K562 (cell line): ENCODE measurements at regions not wholly inside any gene's neighbourhood (a gene's known extent, or its start where the extent isn't known, plus 50 kb on each side); places are given as distances from the start of the nearest gene placed in this dataset.
"Not testable (repeated sequence)": the region's sequence is repeated elsewhere in the genome, so short reads cannot be mapped to it uniquely, and the experiment has no call there.

Source experiments
- ATAC-seq: fragments of 200-7000 bp; cut with Tn5 transposase; 3 replicates; pipeline ENCODE4 v1.9.1; 2020; ENCODE audit warnings: moderate library complexity
- BruUV-seq: library from RNA; stranded (reverse); fragments of 400-500 nt; replicated peaks from 2 replicates; lab custom pipeline; 2021; lab: Mats Ljungman, UMichigan
- CTCF ChIA-PET: fragments of 300-600 bp; formaldehyde crosslinking; extraction: SDS; loops from one replicate; lab custom pipeline; 2021; ENCODE audit warnings: low intra/inter-chr PET ratio; lab: Yijun Ruan, JAX
- POLR2A ChIA-PET: fragments of 300-600, 350-650 bp; sonication (Branson Sonifier 250); formaldehyde crosslinking; extraction: SDS; loops from one replicate; lab custom pipeline; 2021; ENCODE audit warnings: antibody characterized with exemption, inconsistent platforms; lab: Yijun Ruan, JAX
- DNase-seq, 4 experiments: peaks; one replicate each; pipeline versions ENCODE4 v3.0.0 to v3.0.0-alpha.2; 2011 to 2018; ENCODE audit warnings: low spot score in 3 of 4, mixed read lengths in 3 of 4; ENCODE audit errors: extremely low read depth in 1 of 4
- FAIRE-seq: peaks from 2 replicates; lab custom pipeline; 2011; peaks lifted over from hg19 to GRCh38; lab: Jason Lieb, UNC
- H2AFZ ChIP-seq: 2 replicates; pipeline ENCODE4 v1.6.0; 2011; ENCODE audit warnings: low read depth, low read length, control low read depth, inconsistent platforms
- H3K27ac ChIP-seq: fragments of 200-600 bp; 3 replicates; pipeline ENCODE4 v1.8.0; 2011; ENCODE audit warnings: low read depth, mild to moderate bottlenecking, control low read depth, inconsistent platforms, low read length, moderate library complexity, mixed read lengths; ENCODE audit errors: extremely low read depth
- H3K27me3 ChIP-seq, 2 experiments: fragments of 300-600 bp in 1 of 2; 2 replicates in 1 of 2; 3 replicates in 1 of 2; pipeline versions ENCODE4 v1.6.0 to v1.8.0; 2011; ENCODE audit warnings: inconsistent platforms in 2 of 2, low read length in 2 of 2, mild to moderate bottlenecking in 1 of 2, mixed read lengths in 1 of 2, moderate library complexity in 1 of 2; ENCODE audit not compliant: control insufficient read depth in 2 of 2, insufficient read depth in 2 of 2
- H3K36me3 ChIP-seq: fragments of 300-600 bp; 3 replicates; pipeline ENCODE4 v1.8.0; 2011; ENCODE audit warnings: mild to moderate bottlenecking, low read length, inconsistent platforms; ENCODE audit not compliant: control insufficient read depth, insufficient read depth
- H3K4me1 ChIP-seq, 2 experiments: fragments of 200-600 bp in 1 of 2; replicated peaks in 1 of 2; 2 replicates in 1 of 2; 3 replicates in 1 of 2; pipeline versions ENCODE4 v1.5.1 to v1.8.0; 2011; ENCODE audit warnings: inconsistent platforms in 2 of 2, low read length in 2 of 2, mild to moderate bottlenecking in 1 of 2, mixed read lengths in 1 of 2, moderate library complexity in 1 of 2; ENCODE audit not compliant: control insufficient read depth in 2 of 2, insufficient read depth in 2 of 2
- H3K4me2 ChIP-seq: 2 replicates; pipeline ENCODE4 v1.6.1; 2011; ENCODE audit warnings: low read length, control low read depth, inconsistent platforms, mixed read lengths; ENCODE audit not compliant: insufficient read depth
- H3K4me3 ChIP-seq: fragments of 200-600 bp; sonication (generic), shearing (Covaris generic); 2 replicates; pipeline ENCODE4 v1.5.1; 2016; ENCODE audit warnings: control low read depth, inconsistent platforms
- H3K79me2 ChIP-seq: fragments of 200-600 bp; 3 replicates; pipeline ENCODE4 v1.8.0; 2011; ENCODE audit warnings: low read length, inconsistent platforms; ENCODE audit not compliant: control insufficient read depth, insufficient read depth
- H3K9ac ChIP-seq, 2 experiments: 2 replicates each; pipeline versions ENCODE4 v1.6.0 to v1.6.1; 2011; ENCODE audit warnings: low read depth in 2 of 2, low read length in 2 of 2, control low read depth in 1 of 2, inconsistent platforms in 1 of 2, mild to moderate bottlenecking in 1 of 2, mixed read lengths in 1 of 2; ENCODE audit not compliant: insufficient read depth in 1 of 2
- H3K9me1 ChIP-seq: one replicate; pipeline ENCODE4 v1.6.0; 2011; ENCODE audit warnings: inconsistent platforms, mild to moderate bottlenecking, low read length, moderate library complexity; ENCODE audit not compliant: control insufficient read depth, insufficient read depth
- H3K9me3 ChIP-seq: replicated peaks from 2 replicates; pipeline ENCODE4 v1.5.1; 2011; ENCODE audit warnings: low read depth, low read length, inconsistent platforms; ENCODE audit not compliant: control insufficient read depth, insufficient read depth
- H4K20me1 ChIP-seq: replicated peaks from 2 replicates; pipeline ENCODE4 v1.6.1; 2011; ENCODE audit warnings: low read length, inconsistent platforms, mixed read lengths; ENCODE audit not compliant: control insufficient read depth, insufficient read depth
- BCOR ChIP-seq: fragments of 450-650 bp; IDR thresholded peaks from 2 replicates; pipeline ENCODE4 v1.6.1; 2016
- CHD2 ChIP-seq: IDR thresholded peaks from 2 replicates; pipeline ENCODE4 v1.6.1; 2011; ENCODE audit warnings: low read depth, low read length
- GABPB1 ChIP-seq: sonication (generic); formaldehyde crosslinking; IDR thresholded peaks from 2 replicates; pipeline ENCODE4 v1.8.0; 2022; ENCODE audit warnings: mild to moderate bottlenecking, missing genetic modification reagents
- MAZ ChIP-seq, 2 experiments: fragments of 450-650 bp in 1 of 2; sonication (generic) in 1 of 2; formaldehyde crosslinking; IDR thresholded peaks in 1 of 2; conservative IDR thresholded peaks in 1 of 2; 2 replicates each; pipeline versions ENCODE4 v1.4.0 to v1.5.0; 2020; ENCODE audit warnings: mild to moderate bottlenecking in 1 of 2, missing genetic modification reagents in 1 of 2
- PTTG1 ChIP-seq: fragments of 450-650 bp; IDR thresholded peaks from 2 replicates; pipeline ENCODE4 v1.6.1; 2016; ENCODE audit warnings: low read depth, mild to moderate bottlenecking, missing genetic modification characterization, missing compliant biosample characterization
- TBP ChIP-seq: optimal IDR thresholded peaks from 2 replicates; pipeline ENCODE3; 2011; ENCODE audit warnings: low read depth, low read length, improper control_type of control experiment
- TCF7 ChIP-seq: sonication (generic); IDR thresholded peaks from 2 replicates; pipeline ENCODE4 v1.6.1; 2016; ENCODE audit warnings: antibody characterized with exemption, borderline replicate concordance
- ZNF224 ChIP-seq: sonication (generic); formaldehyde crosslinking; IDR thresholded peaks from 2 replicates; pipeline ENCODE4 v1.8.0; 2022; ENCODE audit warnings: mild to moderate bottlenecking, missing genetic modification reagents
- ZNF23 ChIP-seq: fragments of 250-450 bp; sonication (Bioruptor Pico); IDR thresholded peaks from 2 replicates; pipeline ENCODE4 v1.4.0; 2020; ENCODE audit warnings: mild to moderate bottlenecking
- ZNF41 ChIP-seq: fragments of 250-450 bp; sonication (Bioruptor Pico); conservative IDR thresholded peaks from 2 replicates; pipeline ENCODE4 v1.4.0; 2020; ENCODE audit warnings: mild to moderate bottlenecking
- ZNF586 ChIP-seq: fragments of 450-650 bp; formaldehyde crosslinking; conservative IDR thresholded peaks from 2 replicates; pipeline ENCODE4 v1.4.0; 2020; ENCODE audit warnings: mild to moderate bottlenecking, moderate library complexity
- ZNF707 ChIP-seq: fragments of 250-450 bp; sonication (Bioruptor Pico); conservative IDR thresholded peaks from 2 replicates; pipeline ENCODE4 v1.8.0; 2022; ENCODE audit warnings: inconsistent platforms, mild to moderate bottlenecking, moderate library complexity
- WGBS: fragments of 100-300 bp; shearing (Covaris generic); methylation state at CpG from one replicate; pipeline ENCODE4 v1.1.6; 2016; ENCODE audit warnings: low coverage, mixed read lengths; ENCODE audit not compliant: insufficient coverage; ENCODE audit errors: missing lambda C conversion rate; 5-methylcytosine and 5-hydroxymethylcytosine counted together
- in situ Hi-C: fragments of 300-500 bp; cut with MboI; formaldehyde crosslinking; loops from 4 replicates; pipeline ENCODE4 v1.15.0; 2018; ENCODE audit warnings: inconsistent platforms, mixed read lengths
- intact Hi-C: fragments of 100-400 bp; cut with micrococcal nuclease; formaldehyde crosslinking; loops from 2 replicates; pipeline ENCODE4 v1.14.2; 2022

DNA sequence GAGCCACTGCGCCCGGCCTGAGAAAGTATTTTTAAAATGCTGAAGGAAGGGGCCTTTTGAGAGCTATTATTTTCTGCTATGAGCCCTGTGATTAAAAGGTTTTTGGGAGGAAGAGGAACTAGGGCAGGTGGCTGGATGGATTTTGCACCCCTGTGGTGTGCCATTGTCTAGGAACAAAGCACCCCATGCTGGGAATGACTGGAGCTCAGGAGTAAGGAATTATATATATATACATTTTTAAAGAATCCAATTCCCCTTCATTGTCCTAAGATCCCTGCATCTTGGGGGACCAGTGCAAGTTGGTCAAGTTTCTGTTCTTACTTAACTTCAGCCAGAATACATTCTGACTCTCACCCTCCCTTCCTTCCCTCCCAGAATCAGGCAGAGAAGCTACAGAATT lies 91.6 kb downstream of the ZNF648 start:
- CTCF ChIA-PET = no interaction called here
- no peak overlapping the region for H2AFZ ChIP-seq
- BruUV-seq = no TSS peak
- no peaks in the 10 kb centered on the region for H3K4me1 ChIP-seq
- H3K4me2 ChIP-seq = no peak overlapping the region
- POLR2A ChIA-PET = interaction anchor here (0.6 kb wide), 1 partner anchor 1322 kb away, joined by 3 read pairs; no protein-coding TSS in a partner anchor
- no peaks in the 10 kb centered on the region for H3K36me3 ChIP-seq
- no peaks in the 10 kb centered on the region for H4K20me1 ChIP-seq
- H3K27ac ChIP-seq = no peak overlapping the region
- H3K4me3 ChIP-seq = no peak overlapping the region
- 0% methylated on average over 2 of the region's 2 CpGs for WGBS
- no peak overlapping the region for H3K9ac ChIP-seq
- no peak for FAIRE-seq
- in situ Hi-C loops = no loop called here
- no peak for DNase-seq
- TF ChIP-seq ZNF23 (CRISPR knock-in tag) (no peak), GABPB1 (no peak), TCF7 (no peak), TBP (no peak), MAZ (CRISPR knock-in tag; conservative IDR thresholded peaks at IDR 0.05 in 1 of 2, IDR thresholded peaks at IDR 0.05 in 1 of 2) (no peak), ZNF707 (CRISPR knock-in tag) (no peak), ZNF224 (no peak), ZNF586 (CRISPR knock-in tag) (no peak), PTTG1 (no peak), BCOR (no peak), ZNF41 (CRISPR knock-in tag) (no peak), CHD2 (no peak)
- TF ChIP-seq, all 486 proteins: peak for 0
- Histone ChIP-seq H3K9me3 (no peaks in the 10 kb centered on the region), H3K27me3 (peaks cover 0 to 10% of the 10 kb centered on the region in 2 experiments; a peak in 1 of 5 replicates), H3K79me2 (no peaks in the 10 kb centered on the region), H3K9me1 (no peaks in the 10 kb centered on the region)
- intact Hi-C loops = no loop called here
- no peak for ATAC-seq

- POLR2A ChIA-PET, H3K4me1 ChIP-seq, H3K27me3 ChIP-seq, H3K4me3 ChIP-seq, H3K36me3 ChIP-seq, H4K20me1 ChIP-seq, H2AFZ ChIP-seq, H3K4me2 ChIP-seq, intact Hi-C loops, H3K27ac ChIP-seq, DNase-seq, H3K9ac ChIP-seq, BruUV-seq, in situ Hi-C loops, H3K79me2 ChIP-seq, ATAC-seq, CTCF ChIA-PET, H3K9me1 ChIP-seq, H3K9me3 ChIP-seq, FAIRE-seq: not testable (repeated sequence)
- 32% methylated on average over 8 of the region's 11 CpGs for WGBS
Observed at GRCh38 chr1:181954696-181955095, 106.8 kb downstream of the ZNF648 start.
